ENCODE measurements at regions not wholly inside any gene's neighbourhood (a gene's known extent, or its start where the extent isn't known, plus 50 kb on each side); places are given as distances from the start of the nearest gene placed in this dataset.

GRCh38 chr12:89991807-89992590 is 283.4 kb upstream of the ATP2B1 start:
- ChIA-PET POLR2A (no interaction called here), CTCF (interaction anchor here (0.6 kb wide), 1 partner anchor 328 kb away, joined by 3 read pairs; no protein-coding TSS in a partner anchor)

DNA sequence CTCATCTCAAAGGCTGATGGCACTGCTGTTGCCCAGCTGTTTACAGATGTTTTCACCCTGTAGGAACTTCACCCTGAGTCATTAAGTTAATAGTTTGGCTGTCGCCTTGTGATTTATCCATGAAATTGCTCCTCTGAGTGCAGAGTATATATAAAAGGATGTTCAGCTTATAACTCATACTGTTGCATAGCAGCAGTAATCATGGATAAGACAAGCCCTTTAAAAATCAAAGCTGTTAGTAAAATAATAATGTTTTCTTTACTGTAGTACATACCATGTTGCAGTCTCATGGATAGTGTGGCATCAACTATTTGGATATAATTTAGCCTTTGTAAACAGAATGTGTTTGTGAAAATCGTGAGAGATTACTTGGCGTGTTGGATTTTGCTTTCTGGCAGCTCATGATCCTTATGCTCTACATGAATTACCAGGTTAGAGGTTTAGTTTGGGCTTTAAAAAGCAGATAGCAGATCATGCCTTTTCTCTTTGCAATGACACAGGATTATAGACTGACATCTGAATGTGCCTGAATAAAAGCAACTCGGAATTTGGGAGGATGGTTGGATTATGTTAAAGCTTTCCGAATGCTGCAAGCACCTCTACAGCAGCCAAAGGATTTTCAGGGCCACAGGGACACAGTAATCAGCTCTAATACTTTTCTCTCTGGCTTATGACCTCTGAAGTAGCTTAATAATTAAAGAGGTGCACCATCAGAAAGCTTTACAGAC is 279.7 kb upstream of the ATP2B1 start:
- CTCF ChIA-PET, result no interaction called here
- POLR2A ChIA-PET, result no interaction called here

GRCh38 chr12:89985935-89986334 is 277.3 kb upstream of the ATP2B1 start:
- ChIA-PET POLR2A (no interaction called here), CTCF (no interaction called here)

DNA sequence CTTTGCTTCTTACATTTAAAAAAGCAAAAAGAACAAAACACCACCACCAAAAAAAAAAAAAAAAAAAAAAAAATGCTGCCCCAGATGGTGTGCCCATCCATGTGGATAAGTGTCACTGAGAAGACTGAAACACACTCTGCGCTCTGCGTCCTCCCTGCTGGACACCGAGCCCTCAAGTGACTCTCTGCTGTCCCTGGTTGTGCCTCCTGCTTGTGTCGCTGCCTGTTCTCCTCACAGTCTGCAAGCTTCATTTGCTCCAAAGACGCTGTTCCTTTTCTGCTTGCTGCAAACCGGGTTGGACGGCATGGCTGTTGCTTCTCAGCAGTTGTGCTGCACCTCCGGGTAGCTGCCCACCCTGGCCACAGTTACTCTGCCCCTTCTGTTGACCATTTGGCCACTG is 276.2 kb upstream of the ATP2B1 start:
- ChIA-PET POLR2A (no interaction called here), CTCF (no interaction called here)

DNA sequence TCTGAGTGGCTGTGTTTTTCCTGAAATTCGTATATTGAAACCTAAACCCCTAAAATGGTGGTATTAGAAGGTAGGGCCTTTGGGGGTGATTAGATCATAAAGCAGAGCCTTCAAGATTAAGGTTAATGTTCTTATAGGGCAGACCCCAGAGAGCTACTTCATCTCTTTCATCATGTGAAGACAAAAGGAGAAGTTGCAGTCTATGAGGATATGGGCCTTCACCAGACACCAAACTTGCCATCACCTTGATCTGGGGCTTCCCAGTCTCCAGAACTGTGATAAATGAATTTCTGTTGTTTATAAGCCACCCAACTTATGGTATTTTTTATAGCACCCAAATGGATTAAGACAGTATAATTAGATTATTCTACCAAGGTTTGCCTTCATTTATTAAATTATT is 275.0 kb upstream of the ATP2B1 start:
- POLR2A ChIA-PET, result no interaction called here
- CTCF ChIA-PET, result no interaction called here

DNA sequence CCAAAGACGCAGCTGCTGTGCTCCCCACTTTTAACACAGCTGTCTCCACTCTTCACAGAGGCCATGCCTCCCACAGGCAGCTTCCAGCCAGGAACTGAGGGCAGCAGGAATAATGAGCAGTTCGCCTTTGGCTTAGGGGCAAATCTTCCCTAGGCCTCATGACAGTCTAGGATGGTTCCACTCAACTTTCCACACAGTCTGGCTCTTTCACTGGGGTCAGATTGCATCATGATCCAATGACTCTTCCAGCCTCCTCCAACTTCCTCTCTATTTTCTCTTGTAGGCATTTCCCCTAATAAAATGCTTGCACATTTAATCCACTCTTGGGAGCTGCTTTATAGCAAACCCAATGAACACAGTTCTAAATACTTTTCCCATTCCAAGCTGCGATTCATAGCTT is 271.6 kb upstream of the ATP2B1 start:
- CTCF ChIA-PET, result no interaction called here
- POLR2A ChIA-PET, result no interaction called here

- ChIA-PET POLR2A (no interaction called here), CTCF (no interaction called here)
These were observed 268.9 kb upstream of the ATP2B1 start for GRCh38 chr12:89977405-89978085.

GRCh38 chr12:89976866-89977265 is 268.2 kb upstream of the ATP2B1 start:
- CTCF ChIA-PET, result no interaction called here
- POLR2A ChIA-PET, result no interaction called here

DNA sequence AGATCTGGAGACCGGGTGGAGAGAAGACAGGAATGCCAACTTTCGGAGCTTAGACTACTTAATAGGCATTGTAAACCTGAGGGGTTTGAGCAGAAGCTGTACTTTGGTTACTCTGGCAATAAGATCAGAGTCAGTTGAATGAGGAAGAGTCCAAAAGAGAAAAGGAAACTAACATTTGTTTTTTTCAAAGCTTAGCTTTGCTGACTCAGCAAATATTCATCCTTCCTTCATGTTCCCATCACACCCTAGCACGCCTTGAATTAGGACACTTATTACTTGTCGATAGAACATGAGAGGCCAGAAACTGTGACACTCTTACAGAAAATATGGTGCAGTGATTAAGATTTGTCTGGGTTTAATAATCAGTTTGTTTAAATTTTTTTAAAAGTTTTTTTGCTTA is 266.9 kb upstream of the ATP2B1 start:
- CTCF ChIA-PET, result no interaction called here
- POLR2A ChIA-PET, result no interaction called here

GRCh38 chr12:89971880-89972279 is 263.2 kb upstream of the ATP2B1 start:
- ChIA-PET POLR2A (interaction anchor here (0.6 kb wide), 1 partner anchor 262 kb away, joined by 5 read pairs; no protein-coding TSS in a partner anchor), CTCF (no interaction called here)

- CTCF ChIA-PET, result no interaction called here
- POLR2A ChIA-PET, result no interaction called here
These were observed 262.1 kb upstream of the ATP2B1 start for GRCh38 chr12:89970722-89971121.

- CTCF ChIA-PET, result no interaction called here
- POLR2A ChIA-PET, result no interaction called here
These were observed 260.5 kb upstream of the ATP2B1 start for GRCh38 chr12:89969093-89969492.

DNA sequence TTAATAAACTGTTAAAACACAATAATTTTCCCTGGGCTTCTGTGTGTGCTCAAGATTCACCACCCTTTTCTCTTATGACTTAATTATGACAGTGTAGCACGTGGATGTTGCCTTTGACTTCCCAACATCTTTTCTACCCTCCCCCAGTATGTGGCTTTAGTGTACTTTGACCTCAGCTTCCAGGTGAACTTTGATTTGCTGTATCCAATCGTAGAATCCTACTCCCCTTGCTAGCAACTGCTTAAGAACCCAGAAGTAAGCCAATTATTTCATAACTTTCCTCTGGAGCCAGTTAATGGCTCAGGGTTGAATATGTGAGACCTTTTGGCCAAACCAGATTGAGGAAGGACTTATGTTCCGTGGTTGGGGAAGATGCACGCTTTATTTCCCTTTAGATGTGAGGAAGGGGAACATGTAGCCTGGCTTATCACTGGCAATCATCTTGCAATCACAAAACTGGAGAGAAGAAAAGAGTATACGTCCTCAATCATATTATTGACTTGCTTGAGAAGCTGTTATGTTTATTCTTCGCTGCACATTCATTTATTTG is 259.6 kb upstream of the ATP2B1 start:
- ChIA-PET CTCF (no interaction called here), POLR2A (no interaction called here)

GRCh38 chr12:89966495-89967240 is 258.0 kb upstream of the ATP2B1 start:
- ChIA-PET CTCF (no interaction called here), POLR2A (no interaction called here)

DNA sequence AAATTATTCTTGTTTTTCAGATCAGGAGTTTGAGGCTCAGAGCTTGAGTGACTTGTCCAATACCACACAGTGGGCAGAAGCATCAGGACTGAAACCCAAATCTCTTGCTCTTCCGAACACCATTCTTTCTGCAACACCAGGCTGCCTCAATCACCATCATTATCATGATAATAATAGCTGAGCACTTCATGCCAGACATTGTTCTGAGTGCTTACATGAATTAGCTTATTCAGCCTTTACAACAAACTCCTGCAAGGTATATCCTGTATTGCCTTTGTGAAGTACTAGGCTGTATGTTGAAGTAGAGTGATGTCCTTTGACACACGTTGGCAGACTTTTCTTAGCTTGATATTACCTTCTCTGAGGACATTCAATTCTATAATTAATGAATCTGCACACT is 257.4 kb upstream of the ATP2B1 start:
- CTCF ChIA-PET, result no interaction called here
- POLR2A ChIA-PET, result no interaction called here

DNA sequence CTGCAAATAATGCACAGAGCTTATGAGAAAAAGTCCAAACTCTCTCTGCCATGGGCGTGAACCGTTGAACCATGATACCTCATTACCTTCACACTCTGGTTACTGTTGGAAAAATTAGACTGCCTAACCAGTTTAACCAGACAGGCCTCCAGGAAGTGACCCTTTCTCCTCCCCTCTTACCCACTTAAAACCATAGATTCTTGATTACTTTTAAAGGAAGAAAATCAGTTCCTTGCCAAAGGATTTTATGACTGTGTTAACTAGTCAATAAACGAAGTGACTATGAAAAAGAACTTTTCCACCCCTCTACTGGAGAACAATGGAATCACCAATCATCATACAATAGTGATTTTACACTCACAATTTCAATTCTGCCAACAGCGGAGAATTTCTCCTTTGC is 254.0 kb upstream of the ATP2B1 start:
- ChIA-PET POLR2A (no interaction called here), CTCF (no interaction called here)

- CTCF ChIA-PET, result interaction anchor here (0.7 to 0.8 kb wide), 2 partner anchors 10 to 123 kb away, joined by 3 read pairs; no protein-coding TSS in a partner anchor
- POLR2A ChIA-PET, result no interaction called here
These were observed 252.2 kb upstream of the ATP2B1 start for GRCh38 chr12:89960607-89961394.

DNA sequence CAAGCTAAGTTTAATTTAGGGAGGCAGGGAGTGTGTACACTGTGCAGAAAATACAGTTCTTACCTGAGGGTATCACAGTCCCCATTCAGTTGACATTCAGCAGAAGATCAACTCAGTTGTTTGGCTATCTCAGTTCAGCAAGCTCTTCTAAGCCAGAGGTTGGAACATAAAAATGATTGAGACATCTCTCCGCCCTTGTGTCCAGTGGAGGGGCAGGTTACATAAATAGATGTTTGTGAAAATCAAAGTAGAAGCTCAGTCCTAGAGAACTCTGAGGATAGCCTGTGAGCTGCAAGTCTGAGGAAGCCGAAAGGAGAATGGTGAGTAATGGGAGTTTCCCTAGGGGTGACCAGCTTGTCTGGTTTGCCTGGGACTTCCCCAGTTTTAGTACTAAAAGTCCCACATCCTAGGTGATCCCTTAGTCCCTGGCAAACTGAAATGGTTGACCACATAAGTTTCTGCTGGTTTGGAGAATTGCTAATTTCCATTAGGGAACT is 251.4 kb upstream of the ATP2B1 start:
- CTCF ChIA-PET, result interaction anchor here (0.8 kb wide), 1 partner anchor 10 kb away, joined by 3 read pairs; no protein-coding TSS in a partner anchor
- POLR2A ChIA-PET, result interaction anchor here (1.1 kb wide), 1 partner anchor 297 kb away, joined by 3 read pairs; no protein-coding TSS in a partner anchor

- ChIA-PET CTCF (no interaction called here), POLR2A (interaction anchor here (1.1 kb wide), 1 partner anchor 296 kb away, joined by 3 read pairs; no protein-coding TSS in a partner anchor)
These were observed 250.5 kb upstream of the ATP2B1 start for GRCh38 chr12:89959179-89959578.
